Keratinocyte (primary cell): ENCODE measurements at regions not wholly inside any gene's neighbourhood (a gene's known extent, or its start where the extent isn't known, plus 50 kb on each side); places are given as distances from the start of the nearest gene placed in this dataset.

Experiments
- DNase-seq: peaks from one replicate; pipeline ENCODE4 v3.0.0-alpha.2; 2011; ENCODE audit warnings: low read depth, missing footprints, low spot score
- FAIRE-seq: peaks from 2 replicates; lab custom pipeline; 2011; peaks lifted over from hg19 to GRCh38; lab: Jason Lieb, UNC
- H2AFZ ChIP-seq: 2 replicates; pipeline ENCODE4 v1.6.0; 2012; ENCODE audit warnings: low read length, control low read depth, inconsistent platforms; ENCODE audit not compliant: control insufficient read depth
- H3K27ac ChIP-seq: 2 replicates; pipeline ENCODE4 v1.5.1; 2011; ENCODE audit warnings: low read length; ENCODE audit not compliant: control insufficient read depth, insufficient read depth
- H3K27me3 ChIP-seq: 3 replicates; pipeline ENCODE4 v1.6.0; 2011; ENCODE audit warnings: low read length; ENCODE audit not compliant: control insufficient read depth, insufficient read depth; ENCODE audit errors: extremely low read depth
- H3K36me3 ChIP-seq, 2 experiments: 2 replicates in 1 of 2; 3 replicates in 1 of 2; pipeline ENCODE4 v1.5.1; 2011; ENCODE audit warnings: low read length in 2 of 2, mild to moderate bottlenecking in 1 of 2; ENCODE audit not compliant: control insufficient read depth in 2 of 2, insufficient read depth in 2 of 2; ENCODE audit errors: extremely low read depth in 1 of 2
- H3K4me1 ChIP-seq: 3 replicates; pipeline ENCODE4 v1.5.1; 2011; ENCODE audit warnings: low read length; ENCODE audit not compliant: control insufficient read depth, insufficient read depth; ENCODE audit errors: extremely low read depth
- H3K4me2 ChIP-seq: 3 replicates; pipeline ENCODE4 v1.6.0; 2011; ENCODE audit warnings: low read depth, low read length; ENCODE audit not compliant: control insufficient read depth, insufficient read depth; ENCODE audit errors: extremely low read depth
- H3K4me3 ChIP-seq, 3 experiments: fragments of 200-600 bp in 1 of 3; sonication (generic) in 1 of 3; 2 replicates in 2 of 3; 3 replicates in 1 of 3; pipeline ENCODE4 v1.5.1; 2011 to 2016; ENCODE audit warnings: low read length in 3 of 3, mild to moderate bottlenecking in 3 of 3, control low read depth in 2 of 3, inconsistent platforms in 1 of 3, low read depth in 1 of 3, mixed read lengths in 1 of 3, mixed run types in 1 of 3, moderate library complexity in 1 of 3; ENCODE audit not compliant: control insufficient read depth in 2 of 3, insufficient read depth in 2 of 3; ENCODE audit errors: extremely low read depth in 1 of 3
- H3K79me2 ChIP-seq: 2 replicates; pipeline ENCODE4 v1.6.0; 2012; ENCODE audit warnings: low read length; ENCODE audit not compliant: control insufficient read depth, insufficient read depth
- H3K9ac ChIP-seq: 3 replicates; pipeline ENCODE4 v1.6.0; 2011; ENCODE audit warnings: low read length; ENCODE audit not compliant: control insufficient read depth, insufficient read depth; ENCODE audit errors: extremely low read depth
- H3K9me1 ChIP-seq: 3 replicates; pipeline ENCODE4 v1.6.0; 2011; ENCODE audit warnings: low read length; ENCODE audit not compliant: control insufficient read depth, insufficient read depth; ENCODE audit errors: extremely low read depth
- H3K9me3 ChIP-seq: 2 replicates; pipeline ENCODE4 v1.5.1; 2012; ENCODE audit warnings: low read depth, low read length; ENCODE audit not compliant: control insufficient read depth
- H4K20me1 ChIP-seq: 3 replicates; pipeline ENCODE4 v1.6.0; 2011; ENCODE audit warnings: low read length; ENCODE audit not compliant: control insufficient read depth, insufficient read depth; ENCODE audit errors: extremely low read depth
- EZH2 ChIP-seq: IDR thresholded peaks from one replicate; pipeline ENCODE4 v1.6.1; 2012; ENCODE audit warnings: inconsistent platforms, mild to moderate bottlenecking, low read length, moderate library complexity
- dilution Hi-C: fragments of 300-500 bp; cut with MboI; formaldehyde crosslinking; loops from one replicate; pipeline ENCODE4 v1.7.0; 2020; ENCODE audit warnings: low sequenced_read_pairs; ENCODE audit not compliant: extremely low pct_ligation_motif_present
- TF ChIP-seq, protein P1 (sequence below), 3 experiments: IDR thresholded peaks in 1 of 3; conservative IDR thresholded peaks in 1 of 3; optimal IDR thresholded peaks in 1 of 3; 2 replicates in 2 of 3; 3 replicates in 1 of 3; pipeline versions ENCODE3 to v1.5.1; 2011; ENCODE audit warnings: low read length in 3 of 3, mild to moderate bottlenecking in 3 of 3, moderate library complexity in 2 of 3, control low read depth in 1 of 3, inconsistent platforms in 1 of 3; ENCODE audit not compliant: insufficient read depth in 2 of 3; ENCODE audit errors: extremely low read depth in 1 of 3

DNA sequence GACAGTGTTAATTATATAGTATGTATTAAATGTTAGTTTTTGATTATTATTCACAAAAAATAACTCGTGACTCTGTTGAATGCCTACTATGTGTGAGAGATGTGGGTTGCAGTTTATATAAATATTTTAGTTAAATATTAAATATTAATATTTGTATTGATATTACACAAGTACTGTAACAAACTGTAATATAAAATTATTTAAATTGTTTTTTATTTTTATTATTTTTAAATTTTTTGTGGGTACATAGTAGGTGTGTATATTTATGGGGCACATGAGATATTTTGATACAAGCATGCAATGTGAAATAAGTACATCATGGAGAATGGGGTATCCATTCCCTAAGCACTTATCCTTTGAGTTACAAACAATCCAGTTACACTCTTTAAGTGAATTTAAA lies 196.1 kb upstream of the ZNF717 start:
- Histone ChIP-seq H2AFZ (no peak overlapping the region), H4K20me1 (no peaks in the 10 kb centered on the region), H3K27me3 (no peaks in the 10 kb centered on the region), H3K36me3 (no peaks in the 10 kb centered on the region), H3K4me3 (no peak overlapping the region), H3K79me2 (no peaks in the 10 kb centered on the region), H3K9me3 (no peaks in the 10 kb centered on the region), H3K4me2 (no peak overlapping the region), H3K9me1 (no peaks in the 10 kb centered on the region), H3K9ac (no peak overlapping the region), H3K4me1 (no peaks in the 10 kb centered on the region), H3K27ac (no peak overlapping the region)
- TF ChIP-seq EZH2, result no peak
- TF ChIP-seq, protein P1, sequence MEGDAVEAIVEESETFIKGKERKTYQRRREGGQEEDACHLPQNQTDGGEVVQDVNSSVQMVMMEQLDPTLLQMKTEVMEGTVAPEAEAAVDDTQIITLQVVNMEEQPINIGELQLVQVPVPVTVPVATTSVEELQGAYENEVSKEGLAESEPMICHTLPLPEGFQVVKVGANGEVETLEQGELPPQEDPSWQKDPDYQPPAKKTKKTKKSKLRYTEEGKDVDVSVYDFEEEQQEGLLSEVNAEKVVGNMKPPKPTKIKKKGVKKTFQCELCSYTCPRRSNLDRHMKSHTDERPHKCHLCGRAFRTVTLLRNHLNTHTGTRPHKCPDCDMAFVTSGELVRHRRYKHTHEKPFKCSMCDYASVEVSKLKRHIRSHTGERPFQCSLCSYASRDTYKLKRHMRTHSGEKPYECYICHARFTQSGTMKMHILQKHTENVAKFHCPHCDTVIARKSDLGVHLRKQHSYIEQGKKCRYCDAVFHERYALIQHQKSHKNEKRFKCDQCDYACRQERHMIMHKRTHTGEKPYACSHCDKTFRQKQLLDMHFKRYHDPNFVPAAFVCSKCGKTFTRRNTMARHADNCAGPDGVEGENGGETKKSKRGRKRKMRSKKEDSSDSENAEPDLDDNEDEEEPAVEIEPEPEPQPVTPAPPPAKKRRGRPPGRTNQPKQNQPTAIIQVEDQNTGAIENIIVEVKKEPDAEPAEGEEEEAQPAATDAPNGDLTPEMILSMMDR (optimal IDR thresholded peaks at IDR 0.05 in 1 of 3, IDR thresholded peaks at IDR 0.05 in 1 of 3, conservative IDR thresholded peaks at IDR 0.05 in 1 of 3; ENCODE audit: extremely low read depth in 1 of 3, insufficient read depth in 2 of 3, low read length in 3 of 3), result no peak
- FAIRE-seq, result no peak
- no peak for DNase-seq
- dilution Hi-C loops, result no loop called here

DNA sequence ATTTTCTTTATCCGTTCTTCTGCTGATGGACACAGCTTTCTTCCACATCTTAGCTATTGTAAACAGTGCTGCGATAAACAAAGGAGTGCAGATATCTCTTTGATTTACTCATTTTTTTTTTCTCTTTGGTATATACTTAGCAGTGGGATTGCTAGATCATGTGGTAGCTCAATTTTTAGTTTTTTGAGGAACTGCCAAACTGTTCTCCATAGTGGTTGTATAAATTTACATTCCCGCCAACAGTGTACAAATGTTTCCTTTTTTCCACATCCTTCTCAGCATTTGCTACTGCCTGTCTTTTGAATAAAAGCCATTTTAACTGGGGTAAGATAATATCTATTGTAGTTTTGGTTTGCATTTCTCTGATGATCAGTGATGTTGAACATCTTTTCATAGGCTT lies 196.8 kb upstream of the ZNF717 start:
- Histone ChIP-seq H3K79me2 (no peaks in the 10 kb centered on the region), H3K27me3 (no peaks in the 10 kb centered on the region), H3K4me1 (no peaks in the 10 kb centered on the region), H4K20me1 (no peaks in the 10 kb centered on the region), H3K27ac (no peak overlapping the region), H2AFZ (no peak overlapping the region), H3K36me3 (no peaks in the 10 kb centered on the region), H3K9ac (no peak overlapping the region), H3K4me3 (no peak overlapping the region), H3K4me2 (no peak overlapping the region), H3K9me3 (no peaks in the 10 kb centered on the region), H3K9me1 (no peaks in the 10 kb centered on the region)
- DNase-seq (no peak), FAIRE-seq (no peak)
- TF ChIP-seq, protein P1 (optimal IDR thresholded peaks at IDR 0.05 in 1 of 3, IDR thresholded peaks at IDR 0.05 in 1 of 3, conservative IDR thresholded peaks at IDR 0.05 in 1 of 3; ENCODE audit: extremely low read depth in 1 of 3, insufficient read depth in 2 of 3, low read length in 3 of 3), result no peak
- TF ChIP-seq EZH2, result no peak
- dilution Hi-C loops, result no loop called here
